ENCODE measurements at regions not wholly inside any gene's neighbourhood (a gene's known extent, or its start where the extent isn't known, plus 50 kb on each side); places are given as distances from the start of the nearest gene placed in this dataset.

DNA sequence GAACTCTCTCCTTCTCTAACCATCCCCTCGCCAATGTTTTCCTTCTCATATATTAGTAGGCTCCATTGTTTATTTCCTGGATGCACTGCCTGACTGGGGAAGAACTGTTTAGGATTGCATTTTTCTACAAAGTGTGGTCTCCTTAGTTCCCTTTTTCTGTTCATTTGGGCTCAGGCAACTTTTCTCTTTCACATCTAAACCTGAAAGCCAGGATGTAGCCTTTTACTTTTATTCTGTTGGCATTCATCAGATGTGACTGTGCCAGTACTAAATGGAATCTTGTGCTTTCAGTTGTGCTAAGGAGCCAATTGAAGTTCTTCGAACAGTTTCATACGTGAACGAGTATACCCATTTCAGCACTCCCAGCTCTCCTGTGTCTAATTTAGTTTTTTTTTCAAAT, 59.8 kb downstream of the DDIT4L start:
- TF ChIP-seq EZH2 (IDR thresholded peaks at IDR 0.05) (no peak), POLR2AphosphoS5 (IDR thresholded peaks at IDR 0.05; ENCODE audit: borderline replicate concordance, low read depth, low read length) (no peak)
